Suppressor macrophage treated with lipopolysaccharide for 1 hour (primary cell): ENCODE measurements at regions not wholly inside any gene's neighbourhood (a gene's known extent, or its start where the extent isn't known, plus 50 kb on each side); places are given as distances from the start of the nearest gene placed in this dataset.
"Not testable (repeated sequence)": the region's sequence is repeated elsewhere in the genome, so short reads cannot be mapped to it uniquely, and the experiment has no call there.

Source experiments
- DNase-seq, 3 donors: peaks; one replicate each; pipeline ENCODE4 v3.0.0-alpha.2; 2020 to 2022

- DNase-seq = no peak
Measured at GRCh38 chr1:188669728-188670382, 1807.8 kb downstream of the BRINP3 start.

GRCh38 chr1:188670837-188671236 lies 1806.8 kb downstream of the BRINP3 start:
- DNase-seq = no peak

GRCh38 chr1:188672153-188672552 lies 1805.5 kb downstream of the BRINP3 start:
- no peak for DNase-seq

- no peak for DNase-seq
Measured at GRCh38 chr1:188689542-188689941, 1788.1 kb downstream of the BRINP3 start.

GRCh38 chr1:188700116-188700515 lies 1777.5 kb downstream of the BRINP3 start:
- no peak for DNase-seq

- no peak for DNase-seq
Measured at GRCh38 chr1:188706742-188707141, 1770.9 kb downstream of the BRINP3 start.

- no peak for DNase-seq
Measured at GRCh38 chr1:188708795-188709535, 1768.7 kb downstream of the BRINP3 start.

- no peak for DNase-seq
Measured at GRCh38 chr1:188715566-188715965, 1762.1 kb downstream of the BRINP3 start.

GRCh38 chr1:188719735-188720134 lies 1757.9 kb downstream of the BRINP3 start:
- no peak for DNase-seq

- no peak for DNase-seq
Measured at GRCh38 chr1:188723332-188724020, 1754.2 kb downstream of the BRINP3 start.

- no peak for DNase-seq
Measured at GRCh38 chr1:188729039-188729438, 1748.6 kb downstream of the BRINP3 start.

- DNase-seq = no peak
Measured at GRCh38 chr1:188735567-188735966, 1742.1 kb downstream of the BRINP3 start.

GRCh38 chr1:188749275-188749674 lies 1728.4 kb downstream of the BRINP3 start:
- not testable (repeated sequence) for DNase-seq

GRCh38 chr1:188752027-188752426 lies 1725.6 kb downstream of the BRINP3 start:
- DNase-seq = not testable (repeated sequence)

- DNase-seq = not testable (repeated sequence)
Measured at GRCh38 chr1:188757747-188758146, 1719.9 kb downstream of the BRINP3 start.

- no peak for DNase-seq
Measured at GRCh38 chr1:188761226-188761625, 1716.4 kb downstream of the BRINP3 start.

- DNase-seq = no peak
Measured at GRCh38 chr1:188762166-188762743, 1715.4 kb downstream of the BRINP3 start.

GRCh38 chr1:188763541-188763940 lies 1714.1 kb downstream of the BRINP3 start:
- DNase-seq = no peak

- no peak for DNase-seq
Measured at GRCh38 chr1:188769181-188769580, 1708.5 kb downstream of the BRINP3 start.

GRCh38 chr1:188769936-188770335 lies 1707.7 kb downstream of the BRINP3 start:
- no peak for DNase-seq

GRCh38 chr1:188778578-188778977 lies 1699.1 kb downstream of the BRINP3 start:
- no peak for DNase-seq

GRCh38 chr1:188782220-188782841 lies 1695.3 kb downstream of the BRINP3 start:
- DNase-seq = peak; percentile 41 to 50 (median 49)

GRCh38 chr1:188794969-188795368 lies 1682.7 kb downstream of the BRINP3 start:
- DNase-seq = no peak
